HG02798 (cell line): ENCODE measurements at regions not wholly inside any gene's neighbourhood (a gene's known extent, or its start where the extent isn't known, plus 50 kb on each side); places are given as distances from the start of the nearest gene placed in this dataset.
"Not testable (repeated sequence)": the region's sequence is repeated elsewhere in the genome, so short reads cannot be mapped to it uniquely, and the experiment has no call there.

Experiments
- ATAC-seq: cut with Tn5 transposase; IDR thresholded peaks from one replicate; pipeline ENCODE4 v1.9.1; 2021; ENCODE audit warnings: mild to moderate bottlenecking; ENCODE audit not compliant: unreplicated experiment, poor library complexity

- no peak for ATAC-seq
Measured at GRCh38 chrX:39690541-39691415, 407.0 kb downstream of the BCOR start.

DNA sequence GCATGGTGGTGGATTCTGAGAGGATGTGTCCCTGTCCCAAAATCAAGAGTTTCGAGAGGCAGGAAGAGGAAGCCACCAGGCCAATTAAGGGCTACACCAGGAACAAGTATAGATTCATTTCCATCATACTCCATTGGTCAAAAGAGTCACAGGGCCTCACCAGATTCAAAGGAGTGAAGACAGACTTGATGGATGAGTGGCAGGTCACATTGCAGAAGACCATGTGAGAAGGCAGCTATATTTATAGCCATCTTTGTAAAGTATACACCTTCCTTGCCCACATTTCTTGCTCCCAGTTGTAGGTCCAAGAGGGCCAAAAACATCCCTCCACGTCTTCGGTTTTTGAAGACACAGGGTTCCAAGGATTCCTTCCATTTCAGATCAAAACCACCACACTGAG lies 406.0 kb downstream of the BCOR start:
- no peak for ATAC-seq

- ATAC-seq = no peak
Measured at GRCh38 chrX:39692796-39693195, 405.0 kb downstream of the BCOR start.

- no peak for ATAC-seq
Measured at GRCh38 chrX:39693298-39693697, 404.5 kb downstream of the BCOR start.

DNA sequence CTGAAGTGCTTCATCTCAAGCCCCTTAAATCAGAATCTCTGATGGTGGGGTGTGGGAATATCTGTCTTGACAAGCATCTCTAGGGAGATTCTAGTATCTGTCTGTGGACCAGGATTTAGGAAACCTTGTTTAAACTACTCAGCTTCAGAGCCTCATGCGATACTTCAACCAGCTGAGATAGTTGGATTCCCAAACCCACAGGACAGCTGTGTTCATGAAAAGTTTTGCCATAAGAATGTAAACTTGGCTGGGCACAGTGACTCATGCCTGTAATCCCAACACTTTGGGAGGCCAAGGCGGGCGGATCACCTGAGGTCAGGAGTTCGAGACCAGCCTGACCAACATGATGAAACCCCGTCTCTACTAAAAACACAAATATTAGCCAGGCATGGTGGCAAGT lies 395.1 kb downstream of the BCOR start:
- not testable (repeated sequence) for ATAC-seq

DNA sequence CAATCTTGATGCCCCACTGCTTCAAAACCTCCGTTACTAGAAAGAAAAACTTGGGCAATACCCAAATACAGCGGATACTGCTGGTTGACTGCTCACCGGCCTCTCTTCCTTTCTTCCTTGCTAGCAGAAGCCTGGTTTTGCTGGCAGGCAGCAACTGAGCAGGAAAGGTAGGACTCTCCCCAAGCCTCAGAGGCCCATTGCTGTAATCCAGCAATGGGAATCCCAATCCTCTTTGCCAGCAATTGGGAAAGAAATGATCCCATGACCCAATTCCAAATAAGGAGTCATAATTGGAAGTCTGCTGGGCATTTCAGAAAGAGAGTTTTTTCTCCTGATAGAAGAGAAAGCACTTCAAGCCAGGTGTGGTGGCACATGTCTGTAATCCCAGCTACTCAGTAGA lies 394.5 kb downstream of the BCOR start:
- ATAC-seq = no peak

DNA sequence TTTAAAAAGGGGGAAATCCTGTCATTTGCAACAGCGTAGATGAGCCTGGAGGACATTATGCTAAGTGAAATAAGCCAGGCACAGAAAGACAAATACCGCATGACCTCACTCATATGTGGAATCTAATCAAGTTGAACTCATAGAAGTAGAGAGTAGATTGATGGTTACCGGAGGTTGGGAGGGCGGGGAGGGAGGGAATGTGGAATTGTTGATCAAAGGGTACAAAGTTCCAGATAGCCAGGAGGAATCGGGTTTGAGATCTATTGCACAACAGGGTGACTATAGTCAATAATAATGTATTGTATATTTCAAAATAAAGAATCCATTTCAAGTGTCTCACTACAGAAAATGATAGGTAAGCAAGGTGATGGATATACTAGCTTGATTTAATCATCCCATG lies 393.2 kb downstream of the BCOR start:
- ATAC-seq = no peak

DNA sequence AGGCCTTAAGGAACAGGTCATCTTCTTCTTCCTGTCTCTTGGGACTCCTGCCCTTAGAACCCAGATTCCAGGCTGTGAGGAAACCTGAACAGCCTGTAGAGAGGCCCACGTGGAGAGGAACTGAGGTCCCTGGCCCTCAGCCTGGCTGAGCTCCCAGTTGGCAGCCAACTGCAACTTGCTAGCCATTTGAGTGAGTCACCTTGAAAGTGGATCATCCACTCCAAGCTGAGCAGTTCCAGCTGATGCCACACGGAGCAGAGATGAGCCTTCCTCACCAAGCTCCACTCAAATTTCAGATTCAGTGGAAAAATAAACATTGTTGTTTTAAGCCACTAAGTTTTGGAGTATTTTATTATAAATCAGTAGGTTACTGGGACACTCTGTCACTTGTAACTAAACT lies 392.5 kb downstream of the BCOR start:
- ATAC-seq = no peak

- no peak for ATAC-seq
Measured at GRCh38 chrX:39709364-39709763, 388.4 kb downstream of the BCOR start.

DNA sequence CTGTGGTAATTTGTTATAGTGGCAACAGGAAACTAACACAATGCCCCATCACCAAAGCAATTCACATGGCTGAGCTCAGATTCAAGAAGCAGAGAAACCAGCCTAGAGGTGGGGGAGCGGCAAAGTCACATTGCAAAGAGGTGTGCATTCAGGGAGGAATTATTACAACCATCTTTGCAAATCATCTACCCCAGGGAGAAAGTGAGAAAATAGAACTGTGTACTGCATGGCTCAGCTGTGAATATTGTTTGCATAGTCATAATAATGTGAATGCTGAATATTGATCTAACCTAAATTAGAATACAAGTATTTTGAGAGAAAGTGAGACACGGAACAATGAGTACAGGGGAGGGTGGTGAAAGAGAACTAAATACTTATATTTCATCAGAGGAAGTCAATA lies 387.9 kb downstream of the BCOR start:
- ATAC-seq = no peak

DNA sequence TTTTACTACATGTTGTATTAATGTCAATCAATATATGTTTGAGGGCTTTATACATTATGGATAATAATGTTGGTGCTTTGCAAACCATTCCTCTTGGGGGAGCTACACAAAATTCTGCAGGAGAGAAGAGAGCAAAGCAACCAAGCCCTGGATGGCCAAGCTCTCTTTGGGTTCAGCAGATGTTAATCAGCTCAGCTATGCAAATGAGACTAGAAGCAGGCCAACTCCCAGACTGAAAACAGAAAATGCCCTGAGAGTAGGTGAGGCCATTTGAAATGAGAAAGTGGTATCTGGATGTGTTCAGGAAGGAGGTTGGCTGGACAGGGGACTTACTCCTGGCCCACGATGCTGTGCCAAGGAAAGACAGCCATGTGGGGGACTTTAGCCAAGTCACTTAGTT lies 387.0 kb downstream of the BCOR start:
- ATAC-seq = no peak

GRCh38 chrX:39714471-39714870 lies 383.3 kb downstream of the BCOR start:
- ATAC-seq = no peak

- no peak for ATAC-seq
Measured at GRCh38 chrX:39716401-39716800, 381.4 kb downstream of the BCOR start.

- ATAC-seq = no peak
Measured at GRCh38 chrX:39716802-39717540, 380.8 kb downstream of the BCOR start.

- no peak for ATAC-seq
Measured at GRCh38 chrX:39718981-39719380, 378.8 kb downstream of the BCOR start.

GRCh38 chrX:39720945-39721344 lies 376.8 kb downstream of the BCOR start:
- no peak for ATAC-seq

- no peak for ATAC-seq
Measured at GRCh38 chrX:39721566-39722279, 376.0 kb downstream of the BCOR start.

- ATAC-seq = no peak
Measured at GRCh38 chrX:39724544-39724943, 373.2 kb downstream of the BCOR start.

GRCh38 chrX:39725114-39725513 lies 372.6 kb downstream of the BCOR start:
- no peak for ATAC-seq

DNA sequence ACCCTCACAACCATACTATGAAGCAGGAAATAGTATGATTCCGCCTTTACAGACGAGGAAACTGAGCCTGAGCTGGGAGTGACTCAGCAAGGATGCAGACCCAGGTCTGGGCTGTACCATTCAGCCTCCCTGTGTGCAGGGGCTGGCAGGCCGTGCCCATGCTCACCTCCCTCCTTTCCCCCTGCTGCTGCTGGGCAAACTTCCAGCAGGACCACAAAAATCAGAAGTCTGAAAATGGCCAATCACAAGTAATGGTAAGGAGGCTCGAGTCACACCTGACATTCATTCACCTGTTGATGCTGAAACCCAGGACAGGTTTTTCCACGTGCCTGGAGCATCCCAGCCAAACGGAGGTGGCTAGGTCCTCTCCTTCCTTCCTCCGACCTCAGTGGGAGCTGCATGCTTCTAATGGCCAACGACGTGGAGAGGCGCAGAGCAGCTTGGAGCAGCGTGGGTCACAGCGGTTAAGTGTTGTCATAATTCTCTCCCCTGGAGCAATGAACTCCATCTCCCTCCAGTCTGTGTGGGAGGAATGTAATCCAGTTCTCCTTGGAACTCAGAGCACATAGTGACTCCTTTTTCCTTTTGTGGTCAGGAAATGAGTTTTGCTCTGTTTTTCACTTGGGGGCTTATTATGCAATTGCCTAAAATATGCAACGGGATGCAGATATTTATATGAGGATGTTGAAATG lies 371.7 kb downstream of the BCOR start:
- no peak for ATAC-seq
